ENCODE measurements at regions not wholly inside any gene's neighbourhood (a gene's known extent, or its start where the extent isn't known, plus 50 kb on each side); places are given as distances from the start of the nearest gene placed in this dataset.

GRCh38 chr9:1120500-1121165 is 70.5 kb downstream of the DMRT2 start:
- TF ChIP-seq CTCF (IDR thresholded peaks at IDR 0.05) = no peak
- no peak for TF ChIP-seq EP300 (IDR thresholded peaks at IDR 0.05)
- no peak for TF ChIP-seq POLR2AphosphoS5 (IDR thresholded peaks at IDR 0.05)
